Hepatocyte (in vitro differentiated cells): ENCODE measurements at regions not wholly inside any gene's neighbourhood (a gene's known extent, or its start where the extent isn't known, plus 50 kb on each side); places are given as distances from the start of the nearest gene placed in this dataset.

Experiments used
- DNase-seq: peaks from one replicate; pipeline ENCODE4 v3.0.0-alpha.2; 2016; ENCODE audit warnings: low spot score
- H2AFZ ChIP-seq: fragments of 200-600 bp; sonication (generic); 2 replicates; pipeline ENCODE4 v1.6.0; 2016; ENCODE audit warnings: antibody characterized with exemption, mild to moderate bottlenecking
- H3K27ac ChIP-seq: fragments of 200-600 bp; sonication (generic); 2 replicates; pipeline ENCODE4 v1.5.1; 2016; ENCODE audit warnings: mild to moderate bottlenecking
- H3K27me3 ChIP-seq: fragments of 200-600 bp; sonication (generic); 2 replicates; pipeline ENCODE4 v1.6.1; 2016
- H3K36me3 ChIP-seq: fragments of 200-600 bp; sonication (generic); replicated peaks from 2 replicates; pipeline ENCODE4 v1.5.1; 2016; ENCODE audit warnings: low read depth; ENCODE audit not compliant: insufficient read depth
- H3K4me1 ChIP-seq: fragments of 200-600 bp; sonication (generic); 2 replicates; pipeline ENCODE4 v1.5.1; 2016; ENCODE audit warnings: mild to moderate bottlenecking, moderate library complexity; ENCODE audit not compliant: insufficient read depth
- H3K4me2 ChIP-seq: fragments of 200-600 bp; sonication (generic); 2 replicates; pipeline ENCODE4 v1.6.0; 2016
- H3K4me3 ChIP-seq: fragments of 200-600 bp; sonication (generic); 2 replicates; pipeline ENCODE4 v1.5.1; 2016; ENCODE audit warnings: mild to moderate bottlenecking
- H3K79me2 ChIP-seq: fragments of 200-600 bp; sonication (generic); 2 replicates; pipeline ENCODE4 v1.6.0; 2017; ENCODE audit warnings: mild to moderate bottlenecking
- H3K9me2 ChIP-seq: fragments of 200-600 bp; sonication (generic); replicated peaks from 2 replicates; pipeline ENCODE4 v1.6.0; 2017; ENCODE audit warnings: mild to moderate bottlenecking; ENCODE audit not compliant: insufficient read depth
- H3K9me3 ChIP-seq: fragments of 200-600 bp; sonication (generic); 2 replicates; pipeline ENCODE4 v1.5.1; 2016; ENCODE audit warnings: low read depth, mild to moderate bottlenecking
- H4K20me1 ChIP-seq: fragments of 200-600 bp; sonication (generic); 2 replicates; pipeline ENCODE4 v1.6.0; 2016; ENCODE audit warnings: mild to moderate bottlenecking; ENCODE audit not compliant: insufficient read depth, poor library complexity, severe bottlenecking
- CTCF ChIP-seq: fragments of 200-600 bp; sonication (generic); IDR thresholded peaks from 2 replicates; pipeline ENCODE4 v1.5.1; 2016; ENCODE audit warnings: antibody characterized with exemption, mild to moderate bottlenecking; ENCODE audit not compliant: poor library complexity
- EZH2 ChIP-seq: fragments of 200-600 bp; sonication (generic); IDR thresholded peaks from 2 replicates; pipeline ENCODE4 v1.6.1; 2016; ENCODE audit warnings: antibody characterized with exemption, mild to moderate bottlenecking, borderline replicate concordance
- EZH2phosphoT487 ChIP-seq: fragments of 200-600 bp; sonication (generic); IDR thresholded peaks from one replicate; pipeline ENCODE4 v1.6.1; 2018; ENCODE audit warnings: antibody characterized with exemption, mild to moderate bottlenecking, low read depth, moderate library complexity; ENCODE audit not compliant: unreplicated experiment, severe bottlenecking
- WGBS: methylation state at CpG from one replicate; pipeline ENCODE4 v1.1.6; 2016; ENCODE audit warnings: low lambda C conversion rate; ENCODE audit errors: missing lambda C conversion rate; 5-methylcytosine and 5-hydroxymethylcytosine counted together

DNA sequence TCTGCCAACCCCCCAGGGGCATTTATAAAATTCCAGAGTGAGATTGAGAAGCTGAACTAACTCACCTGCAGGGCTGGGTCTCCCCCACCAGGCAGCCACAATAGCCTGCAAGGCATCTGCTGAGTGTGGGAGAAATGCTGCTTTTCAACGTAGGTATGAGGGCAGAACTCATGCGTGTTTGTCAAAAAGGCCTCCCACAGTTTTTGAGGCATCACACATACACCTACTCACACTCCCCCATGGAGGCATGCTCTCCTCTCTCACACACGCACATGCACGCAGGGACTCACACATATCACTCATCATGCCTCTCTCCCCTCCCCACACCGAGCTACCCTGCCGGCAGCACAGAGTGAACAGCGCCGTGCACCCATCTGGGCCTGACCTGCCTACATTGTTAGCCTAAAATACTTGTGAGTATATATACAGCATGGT is 390.5 kb downstream of the FGF9 start:
- TF ChIP-seq CTCF, result peak; percentile 8
- no peak for TF ChIP-seq EZH2phosphoT487
- H3K79me2 ChIP-seq, result no peaks in the 10 kb centered on the region
- 70% methylated on average over 8 of the region's 8 CpGs for WGBS
- no peak for DNase-seq
- H4K20me1 ChIP-seq, result no peaks in the 10 kb centered on the region
- H3K4me2 ChIP-seq, result no peak overlapping the region
- no peak overlapping the region for H3K27ac ChIP-seq
- no peak overlapping the region for H2AFZ ChIP-seq
- no peaks in the 10 kb centered on the region for H3K9me2 ChIP-seq
- no peaks in the 10 kb centered on the region for H3K9me3 ChIP-seq
- H3K4me3 ChIP-seq, result no peak overlapping the region
- peaks cover 12% of the 10 kb centered on the region for H3K4me1 ChIP-seq
- no peaks in the 10 kb centered on the region for H3K27me3 ChIP-seq
- H3K36me3 ChIP-seq, result no peaks in the 10 kb centered on the region

- H3K4me2 ChIP-seq, result no peak overlapping the region
- no peak for DNase-seq
- H3K36me3 ChIP-seq, result no peaks in the 10 kb centered on the region
- H3K79me2 ChIP-seq, result no peaks in the 10 kb centered on the region
- H4K20me1 ChIP-seq, result no peaks in the 10 kb centered on the region
- H3K4me3 ChIP-seq, result no peak overlapping the region
- H2AFZ ChIP-seq, result no peak overlapping the region
- peaks cover 12% of the 10 kb centered on the region for H3K4me1 ChIP-seq
- H3K27ac ChIP-seq, result no peak overlapping the region
- no peaks in the 10 kb centered on the region for H3K27me3 ChIP-seq
- TF ChIP-seq EZH2phosphoT487, result no peak
- TF ChIP-seq EZH2, result no peak
- TF ChIP-seq CTCF, result no peak
- H3K9me2 ChIP-seq, result no peaks in the 10 kb centered on the region
- 69% methylated on average over 7 of the region's 7 CpGs for whole genome bisulfite sequencing
- H3K9me3 ChIP-seq, result no peaks in the 10 kb centered on the region
These were observed 391.0 kb downstream of the FGF9 start for GRCh38 chr13:22061806-22062391.

DNA sequence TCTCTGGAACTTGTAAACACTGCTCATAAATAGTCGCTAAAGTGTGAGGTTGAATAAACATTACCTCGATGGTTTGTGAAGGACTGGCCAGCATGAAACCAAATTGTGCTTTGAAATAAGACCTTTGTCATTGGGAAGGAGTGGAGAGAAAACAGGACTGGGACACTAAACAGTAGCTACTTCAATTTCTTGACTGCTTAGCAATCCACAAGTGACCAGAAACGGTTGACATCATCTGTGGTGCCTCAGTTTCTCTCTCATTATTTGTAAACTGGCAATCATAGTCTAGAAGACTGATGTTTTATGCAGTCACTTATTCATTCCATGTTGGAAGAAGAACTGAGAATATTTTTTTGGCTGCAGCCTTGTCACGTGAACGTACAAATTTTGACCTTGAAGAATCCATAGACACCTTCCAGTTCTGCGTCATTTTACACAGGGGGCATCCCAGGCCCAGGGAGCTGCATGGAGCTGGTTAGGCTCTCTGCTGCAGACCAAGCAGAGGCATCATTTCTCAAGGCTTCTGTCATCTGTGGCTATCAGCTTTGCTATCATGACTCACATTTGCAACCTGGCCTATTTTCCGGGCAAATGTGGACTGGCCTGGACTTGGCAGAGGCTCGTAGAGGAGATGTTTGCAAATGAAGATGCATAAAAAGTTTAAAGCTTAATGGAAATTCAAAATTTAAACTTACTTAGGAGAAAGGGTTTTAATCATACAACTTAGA is 391.8 kb downstream of the FGF9 start:
- Histone ChIP-seq H4K20me1 (no peaks in the 10 kb centered on the region), H3K9me3 (no peaks in the 10 kb centered on the region), H3K27ac (no peak overlapping the region), H3K4me1 (peaks cover 12% of the 10 kb centered on the region), H3K36me3 (no peaks in the 10 kb centered on the region), H3K27me3 (no peaks in the 10 kb centered on the region), H2AFZ (no peak overlapping the region), H3K4me3 (no peak overlapping the region), H3K4me2 (no peak overlapping the region), H3K9me2 (no peaks in the 10 kb centered on the region), H3K79me2 (no peaks in the 10 kb centered on the region)
- DNase-seq, result no peak
- TF ChIP-seq EZH2 (no peak), CTCF (no peak), EZH2phosphoT487 (no peak)
- WGBS, result 73% methylated on average over 8 of the region's 8 CpGs
